Gastrocnemius medialis (tissue), 4 donors: ENCODE measurements at regions not wholly inside any gene's neighbourhood (a gene's known extent, or its start where the extent isn't known, plus 50 kb on each side); places are given as distances from the start of the nearest gene placed in this dataset.

Experiments used
- ATAC-seq, 2 donors: fragments of 150-250 bp; one replicate each; pipeline ENCODE4 v1.9.1; 2016
- DNase-seq, 2 donors: peaks; one replicate each; pipeline ENCODE4 v3.0.0-alpha.2; 2019
- H3K27ac ChIP-seq, 4 donors: fragments of 200-600 bp; sonication (generic); 1 replicate in 1 of 4; 2 replicates in 3 of 4; pipeline ENCODE4 v1.5.1; 2016 to 2018; ENCODE audit warnings: mild to moderate bottlenecking in 2 of 4, moderate library complexity in 1 of 4
- H3K27me3 ChIP-seq, 3 donors: fragments of 200-600 bp; sonication (generic) in 2 of 3; 1 replicate in 1 of 3; 2 replicates in 2 of 3; pipeline versions ENCODE4 v1.5.1 to v1.6.0; 2016 to 2019; ENCODE audit warnings: mild to moderate bottlenecking in 1 of 3, moderate library complexity in 1 of 3
- H3K36me3 ChIP-seq, 2 donors: fragments of 200-600 bp; sonication (generic) in 1 of 2; one replicate each; pipeline ENCODE4 v1.5.1; 2017 to 2018
- H3K4me1 ChIP-seq, 2 donors: fragments of 200-600 bp; sonication (generic) in 1 of 2; one replicate each; pipeline ENCODE4 v1.5.1; 2016 to 2017; ENCODE audit warnings: mild to moderate bottlenecking in 2 of 2
- H3K4me3 ChIP-seq, 4 donors: fragments of 200-600 bp; sonication (generic) in 3 of 4; 1 replicate in 1 of 4; 2 replicates in 3 of 4; pipeline ENCODE4 v1.5.1; 2016 to 2019; ENCODE audit warnings: mild to moderate bottlenecking in 2 of 4
- H3K9me3 ChIP-seq, 3 donors: fragments of 200-600 bp; sonication (generic) in 2 of 3; 1 replicate in 1 of 3; 2 replicates in 2 of 3; pipeline ENCODE4 v1.5.1; 2016 to 2019
- CTCF ChIP-seq, 5 experiments: fragments of 450-650 bp in 3 of 5; fragments of 200-600 bp in 2 of 5; sonication (generic) in 2 of 5; IDR thresholded peaks in 4 of 5; conservative IDR thresholded peaks in 1 of 5; 1 replicate in 4 of 5; 2 replicates in 1 of 5; pipeline ENCODE4 v1.5.1; 2016 to 2019; ENCODE audit warnings: antibody characterized with exemption in 5 of 5, mild to moderate bottlenecking in 3 of 5, moderate library complexity in 3 of 5
- POLR2A ChIP-seq, 2 donors: fragments of 450-650 bp; IDR thresholded peaks; one replicate each; pipeline ENCODE4 v1.6.1; 2017; ENCODE audit warnings: antibody characterized with exemption in 2 of 2, mild to moderate bottlenecking in 2 of 2, moderate library complexity in 2 of 2
- in situ Hi-C, 4 donors: fragments of 200-750 bp; cut with MboI; loops; one replicate each; pipeline versions ENCODE4 v1.15.0 to v1.8.0; 2017; ENCODE audit warnings: low sequenced_read_pairs in 4 of 4
- intact Hi-C: fragments of 100-400 bp; cut with DNase I; formaldehyde crosslinking; loops from one replicate; pipeline ENCODE4 v1.15.1; 2023; ENCODE audit warnings: low total_unique reads

GRCh38 chr2:16334886-16335603, 330.6 kb downstream of the CYRIA start:
- no peak for ATAC-seq
- no peaks in the 10 kb centered on the region for H3K9me3 ChIP-seq
- no peaks in the 10 kb centered on the region for H3K36me3 ChIP-seq
- DNase-seq, result no peak
- H3K4me1 ChIP-seq, result no peaks in the 10 kb centered on the region
- intact Hi-C loops (no loop called here), in situ Hi-C loops (no loop called here)
- no peak overlapping the region for H3K4me3 ChIP-seq
- peaks cover 0 to 3% (median 0%) of the 10 kb centered on the region in 3 donors for H3K27me3 ChIP-seq
- TF ChIP-seq POLR2A (IDR thresholded peaks at IDR 0.05), result no peak
- no peak for TF ChIP-seq CTCF (IDR thresholded peaks at IDR 0.05 in 4 of 5, conservative IDR thresholded peaks at IDR 0.05 in 1 of 5)
- H3K27ac ChIP-seq, result no peak overlapping the region

GRCh38 chr2:16334366-16334765, 331.3 kb downstream of the CYRIA start:
- H3K4me1 ChIP-seq, result no peaks in the 10 kb centered on the region
- no peak for ATAC-seq
- no peaks in the 10 kb centered on the region for H3K36me3 ChIP-seq
- H3K27me3 ChIP-seq, result peaks cover 0 to 3% (median 0%) of the 10 kb centered on the region in 3 donors
- DNase-seq, result no peak
- TF ChIP-seq POLR2A (IDR thresholded peaks at IDR 0.05), result no peak
- no peak for TF ChIP-seq CTCF (IDR thresholded peaks at IDR 0.05 in 4 of 5, conservative IDR thresholded peaks at IDR 0.05 in 1 of 5)
- no peak overlapping the region for H3K4me3 ChIP-seq
- intact Hi-C loops (no loop called here), in situ Hi-C loops (no loop called here)
- H3K9me3 ChIP-seq, result no peaks in the 10 kb centered on the region
- H3K27ac ChIP-seq, result no peak overlapping the region

GRCh38 chr2:16333681-16334080, 332.0 kb downstream of the CYRIA start:
- Histone ChIP-seq H3K27me3 (peaks cover 0 to 3% (median 0%) of the 10 kb centered on the region in 3 donors), H3K9me3 (no peaks in the 10 kb centered on the region), H3K27ac (no peak overlapping the region), H3K4me3 (no peak overlapping the region), H3K4me1 (no peaks in the 10 kb centered on the region), H3K36me3 (no peaks in the 10 kb centered on the region)
- no peak for ATAC-seq
- in situ Hi-C loops, result no loop called here
- TF ChIP-seq POLR2A (IDR thresholded peaks at IDR 0.05) (no peak), CTCF (IDR thresholded peaks at IDR 0.05 in 4 of 5, conservative IDR thresholded peaks at IDR 0.05 in 1 of 5) (no peak)
- intact Hi-C loops, result no loop called here
- DNase-seq, result no peak

- ATAC-seq (no peak), DNase-seq (no peak)
- TF ChIP-seq POLR2A (IDR thresholded peaks at IDR 0.05) (no peak), CTCF (IDR thresholded peaks at IDR 0.05 in 4 of 5, conservative IDR thresholded peaks at IDR 0.05 in 1 of 5) (no peak)
- Histone ChIP-seq H3K9me3 (no peaks in the 10 kb centered on the region), H3K4me3 (no peak overlapping the region), H3K27ac (no peak overlapping the region), H3K36me3 (no peaks in the 10 kb centered on the region), H3K27me3 (peaks cover 0 to 2% (median 0%) of the 10 kb centered on the region in 3 donors), H3K4me1 (no peaks in the 10 kb centered on the region)
- in situ Hi-C loops, result no loop called here
- intact Hi-C loops, result no loop called here
These were observed 332.7 kb downstream of the CYRIA start for GRCh38 chr2:16332681-16333557.
